T-helper 2 cell treated with Interferon-gamma antibody and Interleukin-4, amounts not matched to agents 100 ng/mL and 5 ng/mL, for 36 hours (primary cell): ENCODE measurements at regions not wholly inside any gene's neighbourhood (a gene's known extent, or its start where the extent isn't known, plus 50 kb on each side); places are given as distances from the start of the nearest gene placed in this dataset.

Experiments used
- intact Hi-C: fragments of 100-400 bp; cut with micrococcal nuclease; formaldehyde crosslinking; loops from one replicate; pipeline ENCODE4 v1.15.1; 2023

- intact Hi-C loops, result no loop called here
These were observed 495.4 kb downstream of the LMO7 start for GRCh38 chr13:76131551-76131950.

GRCh38 chr13:76129305-76130000 is 493.3 kb downstream of the LMO7 start:
- intact Hi-C loops, result no loop called here

GRCh38 chr13:76127922-76128321 is 491.8 kb downstream of the LMO7 start:
- intact Hi-C loops, result no loop called here

- intact Hi-C loops, result no loop called here
These were observed 487.4 kb downstream of the LMO7 start for GRCh38 chr13:76123548-76123947.

- intact Hi-C loops, result no loop called here
These were observed 480.7 kb downstream of the LMO7 start for GRCh38 chr13:76116751-76117360.

GRCh38 chr13:76106763-76107162 is 470.6 kb downstream of the LMO7 start:
- intact Hi-C loops, result no loop called here

- intact Hi-C loops, result no loop called here
These were observed 458.5 kb downstream of the LMO7 start for GRCh38 chr13:76094645-76095044.

GRCh38 chr13:76091076-76091475 is 454.9 kb downstream of the LMO7 start:
- intact Hi-C loops, result no loop called here

- intact Hi-C loops, result no loop called here
These were observed 450.6 kb downstream of the LMO7 start for GRCh38 chr13:76086729-76087128.

- intact Hi-C loops, result no loop called here
These were observed 431.7 kb downstream of the LMO7 start for GRCh38 chr13:76067850-76068249.

- intact Hi-C loops, result no loop called here
These were observed 417.1 kb downstream of the LMO7 start for GRCh38 chr13:76053181-76053580.

- intact Hi-C loops, result no loop called here
These were observed 413.2 kb downstream of the LMO7 start for GRCh38 chr13:76049376-76049746.

GRCh38 chr13:76048675-76049375 is 412.7 kb downstream of the LMO7 start:
- intact Hi-C loops, result no loop called here

- intact Hi-C loops, result no loop called here
These were observed 412.0 kb downstream of the LMO7 start for GRCh38 chr13:76048131-76048530.

GRCh38 chr13:76043874-76044273 is 407.7 kb downstream of the LMO7 start:
- intact Hi-C loops, result no loop called here

- intact Hi-C loops, result no loop called here
These were observed 403.0 kb downstream of the LMO7 start for GRCh38 chr13:76038920-76039716.

GRCh38 chr13:76036176-76036575 is 400.0 kb downstream of the LMO7 start:
- intact Hi-C loops, result no loop called here

GRCh38 chr13:76035711-76036110 is 399.6 kb downstream of the LMO7 start:
- intact Hi-C loops, result no loop called here

- intact Hi-C loops, result no loop called here
These were observed 393.6 kb downstream of the LMO7 start for GRCh38 chr13:76029706-76030105.

- intact Hi-C loops, result no loop called here
These were observed 393.0 kb downstream of the LMO7 start for GRCh38 chr13:76029088-76029487.

- intact Hi-C loops, result no loop called here
These were observed 391.0 kb downstream of the LMO7 start for GRCh38 chr13:76027131-76027530.

- intact Hi-C loops, result no loop called here
These were observed 389.3 kb downstream of the LMO7 start for GRCh38 chr13:76025392-76025791.
